ENCODE measurements at regions not wholly inside any gene's neighbourhood (a gene's known extent, or its start where the extent isn't known, plus 50 kb on each side); places are given as distances from the start of the nearest gene placed in this dataset.

GRCh38 chr2:16260041-16260830, 319.9 kb downstream of the MYCN start:
- H2BK120ac ChIP-seq (replicated peaks; ENCODE audit: low read depth, low read length): no peak overlapping the region
- no peak overlapping the region for H2BK5ac ChIP-seq (ENCODE audit: low read depth, low read length)
- H4K91ac ChIP-seq (replicated peaks; ENCODE audit: insufficient read length, low read length): no peak overlapping the region
- H3K4me2 ChIP-seq (ENCODE audit: insufficient read depth in 1 of 2, low read depth in 2 of 2, low read length in 2 of 2): no peak overlapping the region
- H3K23me2 ChIP-seq (ENCODE audit: low read depth, low read length): no peaks in the 10 kb centered on the region
- DNase-seq (ENCODE audit: low read depth in 1 of 2, low spot score in 2 of 2): no peak
- FAIRE-seq: no peak
- H3K36me3 ChIP-seq (ENCODE audit: control insufficient read depth in 2 of 4, insufficient read depth in 4 of 4, low read length in 3 of 4): peaks cover 0 to under 1% (median 0%) of the 10 kb centered on the region in 4 experiments; a peak in 1 of 8 replicates
- no peaks in the 10 kb centered on the region for H3K79me2 ChIP-seq (ENCODE audit: control insufficient read depth in 1 of 2, insufficient read depth in 2 of 2, low read length in 2 of 2)
- no peak overlapping the region for H3K18ac ChIP-seq (ENCODE audit: extremely low read depth, low read length)
- no peaks in the 10 kb centered on the region for H3K79me1 ChIP-seq (ENCODE audit: low read depth, low read length)
- no peak overlapping the region for H2BK12ac ChIP-seq (ENCODE audit: low read depth, low read length)
- no peak overlapping the region for H3K56ac ChIP-seq (replicated peaks; ENCODE audit: insufficient read length, low read depth, low read length)
- H3K23ac ChIP-seq (ENCODE audit: insufficient read length): no peak overlapping the region
- H3K9me3 ChIP-seq (ENCODE audit: insufficient read depth in 2 of 2, low read depth in 1 of 2, low read length in 1 of 2): no peaks in the 10 kb centered on the region
- H2BK15ac ChIP-seq (ENCODE audit: low read length): no peak overlapping the region
- 91% methylated on average over 9 of the region's 9 CpGs; no CpG with 5 or more reads in 1 of the 2 experiments for WGBS, 2 experiments (ENCODE audit: extremely low coverage in 1 of 2, insufficient coverage in 1 of 2, insufficient read length in 1 of 2, insufficient replicate concordance in 2 of 2, low coverage in 1 of 2, low lambda C conversion rate in 2 of 2, missing lambda C conversion rate in 1 of 2)
- H3K4ac ChIP-seq (replicated peaks; ENCODE audit: insufficient read length, low read depth, low read length): no peak overlapping the region
- H3K27me3 ChIP-seq (replicated peaks in 1 of 4; ENCODE audit: control insufficient read depth in 3 of 4, extremely low read depth in 1 of 4, insufficient read depth in 3 of 4, low read length in 3 of 4): no peaks in the 10 kb centered on the region
- H3K4me3 ChIP-seq (ENCODE audit: extremely low read depth in 1 of 4, insufficient read depth in 2 of 4, low read depth in 3 of 4, low read length in 4 of 4): no peak overlapping the region
- POLR2A ChIA-PET (ENCODE audit: partially characterized antibody): no interaction called here
- no peak overlapping the region for H3K14ac ChIP-seq (ENCODE audit: insufficient read length)
- H4K20me1 ChIP-seq (replicated peaks in 1 of 2; ENCODE audit: control insufficient read depth in 1 of 2, insufficient read depth in 2 of 2, low read length in 2 of 2): no peaks in the 10 kb centered on the region
- 0 out of 2 replicates have a peak overlapping the region, but pooled peaks have one; percentile 13 for H2AFZ ChIP-seq (ENCODE audit: low read length)
- no peak overlapping the region for H3K9ac ChIP-seq (replicated peaks in 1 of 4; ENCODE audit: extremely low read depth in 1 of 4, low read depth in 3 of 4, low read length in 3 of 4)
- no peak overlapping the region for H2AK5ac ChIP-seq (ENCODE audit: low read depth, low read length)
- no peak overlapping the region for H4K5ac ChIP-seq (ENCODE audit: insufficient read length, low read depth, low read length)
- H3K4me1 ChIP-seq (replicated peaks in 1 of 4; ENCODE audit: control insufficient read depth in 3 of 4, insufficient read depth in 4 of 4, low read length in 3 of 4): peaks cover 0 to 1% (median 0%) of the 10 kb centered on the region in 4 experiments; a peak in 1 of 7 replicates
- CTCF ChIA-PET (ENCODE audit: partially characterized antibody): no interaction called here
- no peak overlapping the region for H3K27ac ChIP-seq (ENCODE audit: low read depth, low read length)
- H4K8ac ChIP-seq (ENCODE audit: extremely low read depth, insufficient read depth, low read length): no peak overlapping the region; the same call in 1 of the 2 replicates
- no peak overlapping the region for H2BK20ac ChIP-seq (ENCODE audit: low read length)
- TF ChIP-seq, protein P1, sequence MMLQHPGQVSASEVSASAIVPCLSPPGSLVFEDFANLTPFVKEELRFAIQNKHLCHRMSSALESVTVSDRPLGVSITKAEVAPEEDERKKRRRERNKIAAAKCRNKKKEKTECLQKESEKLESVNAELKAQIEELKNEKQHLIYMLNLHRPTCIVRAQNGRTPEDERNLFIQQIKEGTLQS (IDR thresholded peaks at IDR 0.05; ENCODE audit: insufficient read depth, low read depth, low read length): no peak
- TF ChIP-seq SIN3A (conservative IDR thresholded peaks at IDR 0.05 in 1 of 2, IDR thresholded peaks at IDR 0.05 in 1 of 2; ENCODE audit: low read depth in 1 of 2, low read length in 2 of 2): no peak
- TF ChIP-seq SUZ12 (IDR thresholded peaks at IDR 0.05; ENCODE audit: low read length): no peak
- TF ChIP-seq RXRA (IDR thresholded peaks at IDR 0.05; ENCODE audit: insufficient read depth, low read depth, low read length): no peak
- TF ChIP-seq ASH2L (IDR thresholded peaks at IDR 0.05; ENCODE audit: low read length): no peak
- TF ChIP-seq NANOG (IDR thresholded peaks at IDR 0.05; ENCODE audit: insufficient read depth, low read depth, low read length, poor library complexity, severe bottlenecking): no peak
- TF ChIP-seq, protein P2, sequence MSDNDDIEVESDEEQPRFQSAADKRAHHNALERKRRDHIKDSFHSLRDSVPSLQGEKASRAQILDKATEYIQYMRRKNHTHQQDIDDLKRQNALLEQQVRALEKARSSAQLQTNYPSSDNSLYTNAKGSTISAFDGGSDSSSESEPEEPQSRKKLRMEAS (IDR thresholded peaks at IDR 0.05): no peak
- no peak for TF ChIP-seq GABPA (IDR thresholded peaks at IDR 0.05; ENCODE audit: borderline replicate concordance, insufficient read depth, low read length)
- no peak for TF ChIP-seq POLR2AphosphoS5 (IDR thresholded peaks at IDR 0.05; ENCODE audit: low read depth, low read length)
- TF ChIP-seq KDM1A (IDR thresholded peaks at IDR 0.05; ENCODE audit: borderline replicate concordance, low read length): no peak
- no peak for TF ChIP-seq POU5F1 (IDR thresholded peaks at IDR 0.05; ENCODE audit: low read depth, low read length)
- TF ChIP-seq TAF7 (optimal IDR thresholded peaks at IDR 0.05; ENCODE audit: borderline replicate concordance, low read depth, low read length): no peak

Measured in H1 (cell line).